SH-SY5Y (cell line): ENCODE measurements at regions not wholly inside any gene's neighbourhood (a gene's known extent, or its start where the extent isn't known, plus 50 kb on each side); places are given as distances from the start of the nearest gene placed in this dataset.

Experiments
- GATA2 ChIP-seq: IDR thresholded peaks from 2 replicates; pipeline ENCODE4 v1.6.1; 2011; ENCODE audit warnings: mild to moderate bottlenecking, low read depth, low read length
- GATA3 ChIP-seq: IDR thresholded peaks from 2 replicates; pipeline ENCODE4 v1.6.1; 2011; ENCODE audit warnings: low read depth, mild to moderate bottlenecking, low read length, moderate library complexity

- TF ChIP-seq GATA2 (no peak), GATA3 (peak; percentile 67; the same call in 1 of the 2 replicates)
Measured at GRCh38 chr13:61110732-61111131, 304.9 kb downstream of the PCDH20 start.
